Astrocyte of the cerebellum (primary cell): ENCODE measurements at regions not wholly inside any gene's neighbourhood (a gene's known extent, or its start where the extent isn't known, plus 50 kb on each side); places are given as distances from the start of the nearest gene placed in this dataset.

Experiments used
- DNase-seq: peaks from one replicate; pipeline ENCODE4 v3.0.0-alpha.2; 2011; ENCODE audit warnings: low read depth
- H3K4me3 ChIP-seq: 2 replicates; pipeline ENCODE4 v1.5.1; 2011; ENCODE audit warnings: mild to moderate bottlenecking, low read depth, low read length, moderate library complexity
- in situ Hi-C: cut with HindIII; loops from 2 replicates; pipeline ENCODE4 v1.10.0; 2017; ENCODE audit warnings: low sequenced_read_pairs
- TF ChIP-seq, protein P1 (sequence below): IDR thresholded peaks from 2 replicates; pipeline ENCODE4 v1.5.1; 2012; ENCODE audit warnings: low read length, low read depth, moderate library complexity, mild to moderate bottlenecking; ENCODE audit errors: missing control alignments

DNA sequence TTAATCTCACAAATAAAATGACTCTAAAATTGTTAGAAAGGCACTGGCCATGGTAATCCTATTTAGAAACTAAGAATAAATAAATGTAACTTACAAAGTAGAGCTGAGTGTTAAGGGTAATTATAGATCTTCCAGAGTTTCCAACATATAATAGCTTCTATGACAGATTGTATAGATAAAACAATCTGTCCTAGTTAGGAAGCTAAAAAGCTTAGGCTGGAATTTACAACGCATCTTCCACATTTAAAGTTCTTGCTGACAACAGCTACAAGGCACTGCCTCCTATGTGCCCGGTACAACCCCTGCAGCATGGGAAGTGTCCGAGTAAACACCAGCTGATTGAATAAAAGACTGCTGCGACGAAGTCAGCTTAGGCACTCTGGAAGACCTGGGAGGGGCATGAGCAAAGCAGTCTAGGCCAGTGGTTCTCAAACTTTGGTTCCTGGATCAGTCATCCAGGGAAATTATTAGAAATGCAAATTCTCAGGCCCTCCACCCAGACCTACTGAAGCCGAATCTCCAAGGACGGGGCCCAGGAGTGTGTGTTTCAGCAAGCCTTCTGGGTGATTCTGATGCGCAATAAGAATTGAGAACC is 635.6 kb upstream of the TBX3 start:
- no peak overlapping the region for H3K4me3 ChIP-seq
- TF ChIP-seq, protein P1, sequence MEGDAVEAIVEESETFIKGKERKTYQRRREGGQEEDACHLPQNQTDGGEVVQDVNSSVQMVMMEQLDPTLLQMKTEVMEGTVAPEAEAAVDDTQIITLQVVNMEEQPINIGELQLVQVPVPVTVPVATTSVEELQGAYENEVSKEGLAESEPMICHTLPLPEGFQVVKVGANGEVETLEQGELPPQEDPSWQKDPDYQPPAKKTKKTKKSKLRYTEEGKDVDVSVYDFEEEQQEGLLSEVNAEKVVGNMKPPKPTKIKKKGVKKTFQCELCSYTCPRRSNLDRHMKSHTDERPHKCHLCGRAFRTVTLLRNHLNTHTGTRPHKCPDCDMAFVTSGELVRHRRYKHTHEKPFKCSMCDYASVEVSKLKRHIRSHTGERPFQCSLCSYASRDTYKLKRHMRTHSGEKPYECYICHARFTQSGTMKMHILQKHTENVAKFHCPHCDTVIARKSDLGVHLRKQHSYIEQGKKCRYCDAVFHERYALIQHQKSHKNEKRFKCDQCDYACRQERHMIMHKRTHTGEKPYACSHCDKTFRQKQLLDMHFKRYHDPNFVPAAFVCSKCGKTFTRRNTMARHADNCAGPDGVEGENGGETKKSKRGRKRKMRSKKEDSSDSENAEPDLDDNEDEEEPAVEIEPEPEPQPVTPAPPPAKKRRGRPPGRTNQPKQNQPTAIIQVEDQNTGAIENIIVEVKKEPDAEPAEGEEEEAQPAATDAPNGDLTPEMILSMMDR, result no peak
- no peak for DNase-seq
- in situ Hi-C loops, result no loop called here

DNA sequence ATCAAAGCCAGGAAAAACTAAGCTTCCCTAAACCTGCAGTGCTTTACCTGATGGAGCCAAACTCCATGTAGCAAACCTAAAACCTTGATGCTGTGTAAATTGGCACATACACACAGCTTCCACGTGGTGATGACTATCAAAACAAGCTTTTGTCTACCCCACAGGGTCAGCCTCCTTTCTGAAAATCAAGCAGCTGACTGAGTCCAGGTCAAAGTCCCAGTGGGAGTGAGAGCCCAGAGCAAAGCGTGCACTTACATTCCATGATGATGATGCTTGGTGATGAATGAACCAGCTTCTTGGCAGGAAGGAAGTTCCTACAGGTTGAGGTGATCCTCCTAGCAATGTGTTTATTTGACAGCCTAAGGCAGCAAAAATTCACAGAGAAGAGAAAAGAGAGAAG is 630.0 kb upstream of the TBX3 start:
- TF ChIP-seq, protein P1, result no peak
- in situ Hi-C loops, result no loop called here
- DNase-seq, result peak; percentile 55
- no peak overlapping the region for H3K4me3 ChIP-seq

DNA sequence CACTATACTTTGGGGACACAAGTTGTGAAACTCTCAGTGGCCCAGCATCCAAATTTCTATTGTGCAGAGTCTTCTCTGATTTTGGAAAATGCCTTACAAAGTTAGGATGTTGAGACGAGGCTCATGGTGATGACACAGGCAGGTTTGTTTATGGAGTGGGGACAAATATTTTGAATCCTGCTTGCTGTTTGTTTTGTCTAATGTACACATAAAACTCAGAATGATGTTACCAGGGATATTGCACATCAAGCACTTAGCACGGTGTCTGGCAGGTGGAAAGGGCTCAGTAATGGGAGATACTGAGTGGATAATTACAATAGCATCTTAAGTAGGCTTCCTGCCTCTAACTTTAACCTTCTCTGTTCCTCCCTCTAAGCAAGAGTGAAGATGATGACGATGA is 628.9 kb upstream of the TBX3 start:
- in situ Hi-C loops, result no loop called here
- DNase-seq, result no peak
- TF ChIP-seq, protein P1, result no peak
- H3K4me3 ChIP-seq, result no peak overlapping the region

DNA sequence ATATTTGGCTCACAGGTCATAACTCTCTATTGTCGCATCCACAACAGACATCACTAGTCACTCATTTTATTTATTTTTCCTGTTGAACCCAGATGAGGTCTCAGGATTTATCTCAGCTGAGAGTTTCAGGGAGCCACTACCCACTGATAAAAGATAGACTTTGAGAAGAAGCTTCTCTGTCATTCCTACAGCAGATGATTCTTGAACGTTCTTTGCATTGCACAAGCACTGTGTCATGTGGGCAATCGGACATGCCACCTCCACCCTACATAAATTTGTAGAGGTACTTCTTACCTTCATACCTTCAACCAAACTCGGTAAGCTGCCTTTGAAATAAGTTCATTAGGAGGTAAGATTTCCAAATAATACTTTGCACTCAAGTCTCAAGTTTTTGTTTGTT is 627.9 kb upstream of the TBX3 start:
- in situ Hi-C loops, result no loop called here
- no peak overlapping the region for H3K4me3 ChIP-seq
- no peak for DNase-seq
- TF ChIP-seq, protein P1, result no peak

DNA sequence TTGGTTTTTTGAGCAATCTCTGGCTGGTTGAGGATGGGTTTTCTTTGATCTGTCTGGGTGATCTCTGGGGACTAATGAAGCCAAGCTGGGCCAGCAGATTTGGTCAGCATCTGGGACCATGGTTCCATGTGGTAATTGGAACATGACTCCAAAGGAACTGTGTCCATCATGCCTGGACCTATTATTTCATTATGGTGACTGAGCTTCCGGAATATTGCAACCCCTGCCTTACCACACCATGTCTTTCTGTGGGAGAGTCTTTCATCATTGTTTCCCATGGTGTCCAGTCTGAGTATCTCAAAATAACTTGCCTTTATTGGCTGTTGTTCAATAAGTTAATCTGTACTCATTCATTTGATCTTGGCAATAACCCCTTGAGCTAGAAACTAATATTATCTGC is 624.9 kb upstream of the TBX3 start:
- no peak for DNase-seq
- H3K4me3 ChIP-seq, result no peak overlapping the region
- TF ChIP-seq, protein P1, result no peak
- in situ Hi-C loops, result no loop called here

DNA sequence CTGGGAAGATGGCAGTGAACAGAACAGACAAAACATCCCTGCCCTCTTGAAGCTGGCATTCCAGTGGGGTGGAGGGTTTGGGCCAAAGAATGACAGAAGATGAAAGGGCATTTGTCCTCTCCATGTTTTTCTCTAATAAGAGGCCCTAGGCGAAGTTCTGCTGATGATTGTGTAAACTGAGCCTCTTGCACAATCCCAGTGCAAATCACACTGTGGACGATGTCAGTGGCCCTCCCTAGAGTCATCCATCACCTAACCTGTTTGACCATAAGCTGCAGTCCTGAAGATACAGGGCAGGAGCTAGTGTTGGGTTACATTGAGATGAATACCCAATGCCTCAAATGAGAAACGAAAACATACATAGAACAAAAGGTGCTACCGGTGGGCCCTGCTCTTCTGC is 622.4 kb upstream of the TBX3 start:
- no peak overlapping the region for H3K4me3 ChIP-seq
- no peak for DNase-seq
- in situ Hi-C loops, result no loop called here
- TF ChIP-seq, protein P1, result no peak

DNA sequence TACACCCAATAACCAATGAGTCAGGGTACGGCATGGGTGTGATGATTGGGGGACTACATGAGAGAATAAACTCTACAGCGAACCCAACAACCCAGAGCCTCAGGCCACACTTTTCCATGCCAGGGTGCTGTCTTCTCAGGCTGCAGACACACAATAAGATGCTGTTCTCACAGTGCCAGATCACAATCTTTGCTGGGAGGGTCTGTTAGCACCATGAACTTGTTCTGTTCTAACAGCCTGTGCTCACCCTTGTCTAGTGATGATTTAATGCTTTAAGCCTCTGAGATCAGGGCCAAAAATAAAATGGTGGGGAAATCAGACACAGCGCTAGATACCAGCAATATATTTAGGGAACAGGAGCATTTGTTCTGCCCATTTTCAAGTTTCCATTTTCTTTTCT is 621.9 kb upstream of the TBX3 start:
- no peak for DNase-seq
- TF ChIP-seq, protein P1, result no peak
- in situ Hi-C loops, result no loop called here
- H3K4me3 ChIP-seq, result no peak overlapping the region
